H1 (cell line): ENCODE measurements at regions not wholly inside any gene's neighbourhood (a gene's known extent, or its start where the extent isn't known, plus 50 kb on each side); places are given as distances from the start of the nearest gene placed in this dataset.

Experiments used
- CTCF ChIA-PET: fragments of 300-600 bp; sonication (Branson Sonifier 250); formaldehyde crosslinking; loops from one replicate; lab custom pipeline; 2021; ENCODE audit not compliant: partially characterized antibody; lab: Charles Lee
- POLR2A ChIA-PET: fragments of 300-600 bp; sonication (Branson Sonifier 250); formaldehyde crosslinking; loops from one replicate; lab custom pipeline; 2021; ENCODE audit warnings: inconsistent platforms; ENCODE audit not compliant: partially characterized antibody; lab: Charles Lee
- DNase-seq, 2 experiments: peaks; one replicate each; pipeline versions ENCODE4 v3.0.0 to v3.0.0-alpha.2; 2010 to 2022; ENCODE audit warnings: low spot score in 2 of 2, low read depth in 1 of 2, mixed read lengths in 1 of 2
- FAIRE-seq: peaks from 2 replicates; lab custom pipeline; 2011; peaks lifted over from hg19 to GRCh38; lab: Jason Lieb, UNC
- H2AFZ ChIP-seq: 2 replicates; pipeline ENCODE4 v1.8.1; 2012; ENCODE audit warnings: low read length, inconsistent platforms
- H2AK5ac ChIP-seq: 2 replicates; pipeline ENCODE4 v1.6.1; 2013; ENCODE audit warnings: low read depth, low read length
- H2BK120ac ChIP-seq: replicated peaks from 2 replicates; pipeline ENCODE3; 2013; ENCODE audit warnings: low read depth, low read length, inconsistent platforms
- H2BK12ac ChIP-seq: 2 replicates; pipeline ENCODE4 v1.6.1; 2013; ENCODE audit warnings: low read depth, low read length
- H2BK15ac ChIP-seq: 2 replicates; pipeline ENCODE4 v1.6.1; 2013; ENCODE audit warnings: low read length
- H2BK20ac ChIP-seq: 2 replicates; pipeline ENCODE4 v1.6.1; 2013; ENCODE audit warnings: low read length
- H2BK5ac ChIP-seq: 2 replicates; pipeline ENCODE4 v1.6.1; 2013; ENCODE audit warnings: low read depth, low read length
- H3K14ac ChIP-seq: 2 replicates; pipeline ENCODE4 v1.6.1; 2013; ENCODE audit warnings: inconsistent platforms; ENCODE audit not compliant: insufficient read length
- H3K18ac ChIP-seq: 2 replicates; pipeline ENCODE4 v1.6.1; 2013; ENCODE audit warnings: low read length; ENCODE audit errors: extremely low read depth
- H3K23ac ChIP-seq: 2 replicates; pipeline ENCODE4 v1.6.1; 2013; ENCODE audit warnings: inconsistent platforms; ENCODE audit not compliant: insufficient read length
- H3K23me2 ChIP-seq: 2 replicates; pipeline ENCODE4 v1.6.1; 2013; ENCODE audit warnings: low read depth, low read length
- H3K27ac ChIP-seq: 2 replicates; pipeline ENCODE4 v1.6.1; 2011; ENCODE audit warnings: low read depth, low read length, inconsistent platforms
- H3K27me3 ChIP-seq, 4 experiments: replicated peaks in 1 of 4; 1 replicate in 1 of 4; 2 replicates in 3 of 4; pipeline versions ENCODE4 v1.6.1 to v1.8.1; 2011 to 2013; ENCODE audit warnings: low read length in 3 of 4, mild to moderate bottlenecking in 3 of 4, inconsistent platforms in 2 of 4, mixed read lengths in 2 of 4, moderate library complexity in 1 of 4; ENCODE audit not compliant: control insufficient read depth in 3 of 4, insufficient read depth in 3 of 4; ENCODE audit errors: extremely low read depth in 1 of 4
- H3K36me3 ChIP-seq, 4 experiments: 2 replicates each; pipeline versions ENCODE4 v1.6.1 to v1.8.1; 2011 to 2013; ENCODE audit warnings: mild to moderate bottlenecking in 4 of 4, low read length in 3 of 4, moderate library complexity in 2 of 4, control low read depth in 1 of 4, inconsistent platforms in 1 of 4; ENCODE audit not compliant: insufficient read depth in 4 of 4, control insufficient read depth in 2 of 4
- H3K4ac ChIP-seq: replicated peaks from 2 replicates; pipeline ENCODE3; 2013; ENCODE audit warnings: low read length, low read depth, mixed read lengths, inconsistent platforms; ENCODE audit not compliant: insufficient read length
- H3K4me1 ChIP-seq, 4 experiments: replicated peaks in 1 of 4; 1 replicate in 1 of 4; 2 replicates in 3 of 4; pipeline versions ENCODE4 v1.6.1 to v1.8.1; 2011 to 2013; ENCODE audit warnings: low read length in 3 of 4, inconsistent platforms in 2 of 4, mixed read lengths in 1 of 4; ENCODE audit not compliant: insufficient read depth in 4 of 4, control insufficient read depth in 3 of 4
- H3K4me2 ChIP-seq, 2 experiments: 2 replicates each; pipeline versions ENCODE4 v1.6.1 to v1.8.1; 2011 to 2013; ENCODE audit warnings: low read depth in 2 of 2, low read length in 2 of 2, control low read depth in 1 of 2, inconsistent platforms in 1 of 2, mild to moderate bottlenecking in 1 of 2; ENCODE audit not compliant: insufficient read depth in 1 of 2
- H3K4me3 ChIP-seq, 4 experiments: fragments of 200-600, 300-600 bp in 1 of 4; sonication (generic), shearing (Covaris generic), sonication (Bioruptor Twin) in 1 of 4; 2 replicates each; pipeline versions ENCODE4 v1.5.1 to v1.8.1; 2011 to 2016; ENCODE audit warnings: low read length in 4 of 4, low read depth in 3 of 4, control low read depth in 2 of 4, inconsistent platforms in 2 of 4, mild to moderate bottlenecking in 2 of 4, mixed read lengths in 1 of 4, moderate library complexity in 1 of 4; ENCODE audit not compliant: insufficient read depth in 2 of 4; ENCODE audit errors: extremely low read depth in 1 of 4
- H3K56ac ChIP-seq: replicated peaks from 2 replicates; pipeline ENCODE3; 2013; ENCODE audit warnings: low read depth, mild to moderate bottlenecking, mixed read lengths, low read length, inconsistent platforms; ENCODE audit not compliant: insufficient read length
- H3K79me1 ChIP-seq: 2 replicates; pipeline ENCODE4 v1.6.1; 2013; ENCODE audit warnings: low read depth, low read length, control low read depth
- H3K79me2 ChIP-seq, 2 experiments: 2 replicates each; pipeline versions ENCODE4 v1.6.1 to v1.8.1; 2012 to 2013; ENCODE audit warnings: low read length in 2 of 2, mild to moderate bottlenecking in 2 of 2, inconsistent platforms in 1 of 2; ENCODE audit not compliant: insufficient read depth in 2 of 2, control insufficient read depth in 1 of 2
- H3K9ac ChIP-seq, 4 experiments: replicated peaks in 1 of 4; 1 replicate in 1 of 4; 2 replicates in 3 of 4; pipeline versions ENCODE4 v1.6.1 to v1.8.1; 2011 to 2013; ENCODE audit warnings: low read depth in 3 of 4, low read length in 3 of 4, control low read depth in 2 of 4, mild to moderate bottlenecking in 2 of 4, moderate library complexity in 2 of 4, inconsistent platforms in 1 of 4; ENCODE audit errors: extremely low read depth in 1 of 4
- H3K9me3 ChIP-seq, 2 experiments: 2 replicates each; pipeline versions ENCODE4 v1.6.1 to v1.8.1; 2012 to 2013; ENCODE audit warnings: mild to moderate bottlenecking in 2 of 2, moderate library complexity in 2 of 2, control low read depth in 1 of 2, inconsistent platforms in 1 of 2, low read depth in 1 of 2, low read length in 1 of 2, mixed read lengths in 1 of 2; ENCODE audit not compliant: insufficient read depth in 2 of 2
- H4K20me1 ChIP-seq, 2 experiments: replicated peaks in 1 of 2; 2 replicates each; pipeline versions ENCODE3 to v1.8.1; 2011 to 2013; ENCODE audit warnings: inconsistent platforms in 2 of 2, low read length in 2 of 2, mild to moderate bottlenecking in 1 of 2; ENCODE audit not compliant: insufficient read depth in 2 of 2, control insufficient read depth in 1 of 2
- H4K5ac ChIP-seq: 2 replicates; pipeline ENCODE4 v1.6.1; 2013; ENCODE audit warnings: low read length, low read depth, mixed read lengths, inconsistent platforms; ENCODE audit not compliant: insufficient read length
- H4K8ac ChIP-seq: 2 replicates; pipeline ENCODE4 v1.8.0; 2013; ENCODE audit warnings: mild to moderate bottlenecking, moderate library complexity, low read length, inconsistent platforms; ENCODE audit not compliant: insufficient read depth; ENCODE audit errors: extremely low read depth
- H4K91ac ChIP-seq: replicated peaks from 2 replicates; pipeline ENCODE3; 2013; ENCODE audit warnings: low read length, mixed read lengths, inconsistent platforms; ENCODE audit not compliant: insufficient read length
- ASH2L ChIP-seq: fragments of 200-600, 300-600 bp; sonication (generic); IDR thresholded peaks from one replicate; pipeline ENCODE4 v1.7.1; 2017; ENCODE audit warnings: low read length
- BACH1 ChIP-seq: IDR thresholded peaks from 2 replicates; pipeline ENCODE4 v1.6.1; 2012; ENCODE audit warnings: low read length, improper control_type of control experiment
- BCL11A ChIP-seq, 2 experiments: IDR thresholded peaks; one replicate each; pipeline ENCODE4 v1.6.1; 2011; ENCODE audit warnings: low read depth in 2 of 2, low read length in 2 of 2, mild to moderate bottlenecking in 2 of 2
- EGR1 ChIP-seq: IDR thresholded peaks from 2 replicates; pipeline ENCODE4 v1.6.1; 2011; ENCODE audit warnings: low read depth, low read length, borderline replicate concordance
- JUND ChIP-seq: IDR thresholded peaks from 2 replicates; pipeline ENCODE4 v1.6.1; 2011; ENCODE audit warnings: mild to moderate bottlenecking, improper control_type of control experiment, low read length
- KDM5A ChIP-seq: fragments of 200-600 bp; IDR thresholded peaks from 2 replicates; pipeline ENCODE4 v1.7.1; 2012; ENCODE audit warnings: mild to moderate bottlenecking, low read length, inconsistent platforms, mixed read lengths
- NRF1 ChIP-seq: IDR thresholded peaks from 2 replicates; pipeline ENCODE4 v1.6.1; 2011; ENCODE audit warnings: mild to moderate bottlenecking, low read depth, low read length, improper control_type of control experiment
- POU5F1 ChIP-seq: IDR thresholded peaks from 2 replicates; pipeline ENCODE4 v1.6.1; 2011; ENCODE audit warnings: low read depth, mild to moderate bottlenecking, low read length, moderate library complexity
- RBBP5 ChIP-seq: IDR thresholded peaks from 2 replicates; pipeline ENCODE4 v1.7.1; 2012; ENCODE audit warnings: low read depth, mild to moderate bottlenecking, inconsistent platforms, low read length, moderate library complexity, borderline replicate concordance
- RNF2 ChIP-seq: fragments of 200-900, 300-1000 bp; sonication (generic); IDR thresholded peaks from 2 replicates; pipeline ENCODE4 v1.7.1; 2016; ENCODE audit warnings: borderline replicate concordance, low read depth, mild to moderate bottlenecking, antibody characterized with exemption, low read length; ENCODE audit not compliant: poor library complexity, severe bottlenecking; ENCODE audit errors: missing control alignments
- SIX5 ChIP-seq: IDR thresholded peaks from 2 replicates; pipeline ENCODE4 v1.6.1; 2011; ENCODE audit warnings: mild to moderate bottlenecking, low read depth, low read length
- SP2 ChIP-seq: IDR thresholded peaks from 2 replicates; pipeline ENCODE4 v1.6.1; 2012; ENCODE audit warnings: mild to moderate bottlenecking, low read length, inconsistent platforms
- SP4 ChIP-seq: IDR thresholded peaks from 2 replicates; pipeline ENCODE4 v1.6.1; 2012; ENCODE audit warnings: low read length, inconsistent platforms
- TAF1 ChIP-seq: IDR thresholded peaks from 2 replicates; pipeline ENCODE4 v1.6.1; 2011; ENCODE audit warnings: mild to moderate bottlenecking, low read depth, low read length
- TBP ChIP-seq: IDR thresholded peaks from 2 replicates; pipeline ENCODE4 v1.6.1; 2011; ENCODE audit warnings: low read depth, low read length, improper control_type of control experiment
- TCF12 ChIP-seq: IDR thresholded peaks from 2 replicates; pipeline ENCODE4 v1.6.1; 2011; ENCODE audit warnings: low read depth, mild to moderate bottlenecking, low read length
- WGBS, 2 experiments: shearing (Covaris generic) in 1 of 2; methylation state at CpG; one replicate each; pipeline versions ENCODE4 v1.1.6 to v1.1.7; 2013 to 2015; ENCODE audit warnings: low lambda C conversion rate in 2 of 2, mixed read lengths in 2 of 2, inconsistent platforms in 1 of 2, low coverage in 1 of 2, missing lambda C conversion rate in 1 of 2; ENCODE audit not compliant: insufficient replicate concordance in 2 of 2, insufficient coverage in 1 of 2, insufficient read length in 1 of 2; ENCODE audit errors: extremely low coverage in 1 of 2, missing lambda C conversion rate in 1 of 2; 5-methylcytosine and 5-hydroxymethylcytosine counted together

- no peak overlapping the region for H2BK120ac ChIP-seq
- no peaks in the 10 kb centered on the region for H3K9me3 ChIP-seq
- H2BK12ac ChIP-seq: no peak overlapping the region; the same call in 1 of the 2 replicates
- no peak overlapping the region for H3K27ac ChIP-seq
- no peak overlapping the region for H4K91ac ChIP-seq
- H3K36me3 ChIP-seq: no peaks in the 10 kb centered on the region
- H3K4ac ChIP-seq: no peak overlapping the region
- H3K23ac ChIP-seq: no peak overlapping the region
- no peak overlapping the region for H4K8ac ChIP-seq
- ChIA-PET CTCF (interaction anchor here (1.1 kb wide), 1 partner anchor 403 kb away, joined by 3 read pairs; no protein-coding TSS in a partner anchor), POLR2A (no interaction called here)
- FAIRE-seq (no peak), DNase-seq (no peak)
- H4K5ac ChIP-seq: no peak overlapping the region
- H3K14ac ChIP-seq: no peak overlapping the region
- H3K9ac ChIP-seq: no peak overlapping the region
- H2BK20ac ChIP-seq: no peak overlapping the region
- H3K4me1 ChIP-seq: peaks cover 11 to 20% (median 16%) of the 10 kb centered on the region in 4 experiments
- no peak overlapping the region for H2BK5ac ChIP-seq
- H2BK15ac ChIP-seq: no peak overlapping the region
- H3K56ac ChIP-seq: no peak overlapping the region
- no peak overlapping the region for H3K18ac ChIP-seq
- no peak overlapping the region for H3K4me3 ChIP-seq
- no peak overlapping the region for H3K4me2 ChIP-seq
- H2AFZ ChIP-seq: 0 out of 2 replicates have a peak overlapping the region, but pooled peaks have one; percentile 28
- H3K79me2 ChIP-seq: no peaks in the 10 kb centered on the region
- H3K79me1 ChIP-seq: no peaks in the 10 kb centered on the region
- H4K20me1 ChIP-seq: no peaks in the 10 kb centered on the region
- WGBS, 2 experiments: 94% methylated on average over 6 of the region's 6 CpGs; no CpG with 5 or more reads in 1 of the 2 experiments
- H3K27me3 ChIP-seq: no peaks in the 10 kb centered on the region; a peak in 1 of 7 replicates
- no peaks in the 10 kb centered on the region for H3K23me2 ChIP-seq
- no peak for TF ChIP-seq ASH2L
- TF ChIP-seq SP4: no peak
- no peak for TF ChIP-seq BACH1
- no peak for TF ChIP-seq SP2
- no peak for TF ChIP-seq BCL11A (IDR thresholded peaks at IDR 0.05; ENCODE audit: low read depth in 2 of 2, low read length in 2 of 2)
- no peak for TF ChIP-seq TBP
- TF ChIP-seq TAF1: no peak
- TF ChIP-seq KDM5A: no peak
- TF ChIP-seq JUND: no peak
- TF ChIP-seq RNF2: no peak
- no peak for TF ChIP-seq POU5F1
- no peak for TF ChIP-seq TCF12
- TF ChIP-seq EGR1: no peak
- TF ChIP-seq SIX5: no peak
- no peak for TF ChIP-seq RBBP5
- no peak for TF ChIP-seq NRF1
- H2AK5ac ChIP-seq: no peak overlapping the region
These were observed 148.4 kb upstream of the MAP3K1 start for GRCh38 chr5:56666901-56667300.
